GM13977 (cell line): ENCODE measurements at regions not wholly inside any gene's neighbourhood (a gene's known extent, or its start where the extent isn't known, plus 50 kb on each side); places are given as distances from the start of the nearest gene placed in this dataset.
A peak's percentile ranks its signal among the peaks of the same experiment; 100 is the strongest.

Experiments used
- DNase-seq: peaks from one replicate; pipeline ENCODE4 v3.0.0; 2012; ENCODE audit warnings: low spot score
- CTCF ChIP-seq: IDR thresholded peaks from 2 replicates; pipeline ENCODE4 v1.5.1; 2012; ENCODE audit warnings: mild to moderate bottlenecking, control low read depth; ENCODE audit not compliant: insufficient read depth; ENCODE audit errors: extremely low read depth, missing control alignments
- in situ Hi-C: fragments of 300-500 bp; cut with MboI; formaldehyde crosslinking; loops from one replicate; pipeline ENCODE4 v1.12.0; 2022; ENCODE audit warnings: low sequenced_read_pairs, low pct_unique_long_range_greater_than_20kb, mixed read lengths, inconsistent platforms; ENCODE audit not compliant: unreplicated experiment

GRCh38 chr7:66514050-66514449 lies 114.6 kb upstream of the KCTD7 start:
- in situ Hi-C loops = no loop called here
- DNase-seq = no peak
- no peak for TF ChIP-seq CTCF

GRCh38 chr7:66517212-66517909 lies 111.3 kb upstream of the KCTD7 start:
- in situ Hi-C loops = no loop called here
- DNase-seq = no peak
- no peak for TF ChIP-seq CTCF

GRCh38 chr7:66518151-66518691 lies 110.5 kb upstream of the KCTD7 start:
- TF ChIP-seq CTCF = no peak
- in situ Hi-C loops = no loop called here
- no peak for DNase-seq

GRCh38 chr7:66521675-66522074 lies 107.0 kb upstream of the KCTD7 start:
- no peak for TF ChIP-seq CTCF
- in situ Hi-C loops = no loop called here
- DNase-seq = no peak

GRCh38 chr7:66522518-66522917 lies 106.2 kb upstream of the KCTD7 start:
- no peak for DNase-seq
- TF ChIP-seq CTCF = peak; percentile 43
- in situ Hi-C loops = no loop called here

GRCh38 chr7:66523409-66523808 lies 105.3 kb upstream of the KCTD7 start:
- in situ Hi-C loops = no loop called here
- TF ChIP-seq CTCF = no peak

More at GRCh38 chr7:66523409-66523808, 105.3 kb upstream of the KCTD7 start:
- DNase-seq = no peak
